Glomerular visceral epithelial cell (primary cell): ENCODE measurements at regions not wholly inside any gene's neighbourhood (a gene's known extent, or its start where the extent isn't known, plus 50 kb on each side); places are given as distances from the start of the nearest gene placed in this dataset.

Experiments
- DNase-seq: peaks from one replicate; pipeline ENCODE4 v3.0.0-alpha.2; 2016; ENCODE audit errors: extremely low spot score

- no peak for DNase-seq
These were observed 1624.1 kb upstream of the ZEB2 start for GRCh38 chr2:146143971-146144370.

GRCh38 chr2:146138820-146139219, 1618.9 kb upstream of the ZEB2 start:
- no peak for DNase-seq

GRCh38 chr2:146135245-146135644, 1615.3 kb upstream of the ZEB2 start:
- no peak for DNase-seq

GRCh38 chr2:146131785-146132184, 1611.9 kb upstream of the ZEB2 start:
- DNase-seq: no peak

GRCh38 chr2:146131048-146131447, 1611.1 kb upstream of the ZEB2 start:
- no peak for DNase-seq

- DNase-seq: no peak
These were observed 1610.4 kb upstream of the ZEB2 start for GRCh38 chr2:146130290-146130689.

- no peak for DNase-seq
These were observed 1609.3 kb upstream of the ZEB2 start for GRCh38 chr2:146129231-146129630.

- no peak for DNase-seq
These were observed 1608.3 kb upstream of the ZEB2 start for GRCh38 chr2:146128216-146128615.

- DNase-seq: no peak
These were observed 1605.6 kb upstream of the ZEB2 start for GRCh38 chr2:146125551-146125950.

GRCh38 chr2:146124741-146125140, 1604.8 kb upstream of the ZEB2 start:
- DNase-seq: peak; percentile 65

GRCh38 chr2:146123714-146124113, 1603.8 kb upstream of the ZEB2 start:
- DNase-seq: peak; percentile 36

- peak; percentile 56 for DNase-seq
These were observed 1603.3 kb upstream of the ZEB2 start for GRCh38 chr2:146123256-146123655.

GRCh38 chr2:146119586-146119985, 1599.7 kb upstream of the ZEB2 start:
- no peak for DNase-seq

GRCh38 chr2:146108993-146109392, 1589.1 kb upstream of the ZEB2 start:
- DNase-seq: no peak

- no peak for DNase-seq
These were observed 1574.3 kb upstream of the ZEB2 start for GRCh38 chr2:146094185-146094584.

GRCh38 chr2:146081459-146081858, 1561.5 kb upstream of the ZEB2 start:
- no peak for DNase-seq

- DNase-seq: no peak
These were observed 1561.0 kb upstream of the ZEB2 start for GRCh38 chr2:146080925-146081324.

- no peak for DNase-seq
These were observed 1559.3 kb upstream of the ZEB2 start for GRCh38 chr2:146079216-146079615.

- no peak for DNase-seq
These were observed 1557.2 kb upstream of the ZEB2 start for GRCh38 chr2:146077156-146077555.

GRCh38 chr2:146068051-146068450, 1548.1 kb upstream of the ZEB2 start:
- DNase-seq: no peak

- no peak for DNase-seq
These were observed 1528.2 kb upstream of the ZEB2 start for GRCh38 chr2:146048141-146048540.

- DNase-seq: no peak
These were observed 1521.5 kb upstream of the ZEB2 start for GRCh38 chr2:146041274-146041910.

- DNase-seq: no peak
These were observed 1520.1 kb upstream of the ZEB2 start for GRCh38 chr2:146040051-146040450.

GRCh38 chr2:146038014-146038413, 1518.1 kb upstream of the ZEB2 start:
- no peak for DNase-seq
